H1 (cell line): ENCODE measurements at regions not wholly inside any gene's neighbourhood (a gene's known extent, or its start where the extent isn't known, plus 50 kb on each side); places are given as distances from the start of the nearest gene placed in this dataset.

Experiments used
- CTCF ChIA-PET: fragments of 300-600 bp; sonication (Branson Sonifier 250); formaldehyde crosslinking; loops from one replicate; lab custom pipeline; 2021; ENCODE audit not compliant: partially characterized antibody; lab: Charles Lee
- POLR2A ChIA-PET: fragments of 300-600 bp; sonication (Branson Sonifier 250); formaldehyde crosslinking; loops from one replicate; lab custom pipeline; 2021; ENCODE audit warnings: inconsistent platforms; ENCODE audit not compliant: partially characterized antibody; lab: Charles Lee
- DNase-seq, 2 experiments: peaks; one replicate each; pipeline versions ENCODE4 v3.0.0 to v3.0.0-alpha.2; 2010 to 2022; ENCODE audit warnings: low spot score in 2 of 2, low read depth in 1 of 2, mixed read lengths in 1 of 2
- FAIRE-seq: peaks from 2 replicates; lab custom pipeline; 2011; peaks lifted over from hg19 to GRCh38; lab: Jason Lieb, UNC
- H2AFZ ChIP-seq: 2 replicates; pipeline ENCODE4 v1.8.1; 2012; ENCODE audit warnings: low read length, inconsistent platforms
- H2AK5ac ChIP-seq: 2 replicates; pipeline ENCODE4 v1.6.1; 2013; ENCODE audit warnings: low read depth, low read length
- H2BK120ac ChIP-seq: replicated peaks from 2 replicates; pipeline ENCODE3; 2013; ENCODE audit warnings: low read depth, low read length, inconsistent platforms
- H2BK12ac ChIP-seq: 2 replicates; pipeline ENCODE4 v1.6.1; 2013; ENCODE audit warnings: low read depth, low read length
- H2BK15ac ChIP-seq: 2 replicates; pipeline ENCODE4 v1.6.1; 2013; ENCODE audit warnings: low read length
- H2BK20ac ChIP-seq: 2 replicates; pipeline ENCODE4 v1.6.1; 2013; ENCODE audit warnings: low read length
- H2BK5ac ChIP-seq: 2 replicates; pipeline ENCODE4 v1.6.1; 2013; ENCODE audit warnings: low read depth, low read length
- H3K14ac ChIP-seq: 2 replicates; pipeline ENCODE4 v1.6.1; 2013; ENCODE audit warnings: inconsistent platforms; ENCODE audit not compliant: insufficient read length
- H3K18ac ChIP-seq: 2 replicates; pipeline ENCODE4 v1.6.1; 2013; ENCODE audit warnings: low read length; ENCODE audit errors: extremely low read depth
- H3K23ac ChIP-seq: 2 replicates; pipeline ENCODE4 v1.6.1; 2013; ENCODE audit warnings: inconsistent platforms; ENCODE audit not compliant: insufficient read length
- H3K23me2 ChIP-seq: 2 replicates; pipeline ENCODE4 v1.6.1; 2013; ENCODE audit warnings: low read depth, low read length
- H3K27ac ChIP-seq: 2 replicates; pipeline ENCODE4 v1.6.1; 2011; ENCODE audit warnings: low read depth, low read length, inconsistent platforms
- H3K27me3 ChIP-seq, 4 experiments: replicated peaks in 1 of 4; 1 replicate in 1 of 4; 2 replicates in 3 of 4; pipeline versions ENCODE4 v1.6.1 to v1.8.1; 2011 to 2013; ENCODE audit warnings: low read length in 3 of 4, mild to moderate bottlenecking in 3 of 4, inconsistent platforms in 2 of 4, mixed read lengths in 2 of 4, moderate library complexity in 1 of 4; ENCODE audit not compliant: control insufficient read depth in 3 of 4, insufficient read depth in 3 of 4; ENCODE audit errors: extremely low read depth in 1 of 4
- H3K36me3 ChIP-seq, 4 experiments: 2 replicates each; pipeline versions ENCODE4 v1.6.1 to v1.8.1; 2011 to 2013; ENCODE audit warnings: mild to moderate bottlenecking in 4 of 4, low read length in 3 of 4, moderate library complexity in 2 of 4, control low read depth in 1 of 4, inconsistent platforms in 1 of 4; ENCODE audit not compliant: insufficient read depth in 4 of 4, control insufficient read depth in 2 of 4
- H3K4ac ChIP-seq: replicated peaks from 2 replicates; pipeline ENCODE3; 2013; ENCODE audit warnings: low read length, low read depth, mixed read lengths, inconsistent platforms; ENCODE audit not compliant: insufficient read length
- H3K4me1 ChIP-seq, 4 experiments: replicated peaks in 1 of 4; 1 replicate in 1 of 4; 2 replicates in 3 of 4; pipeline versions ENCODE4 v1.6.1 to v1.8.1; 2011 to 2013; ENCODE audit warnings: low read length in 3 of 4, inconsistent platforms in 2 of 4, mixed read lengths in 1 of 4; ENCODE audit not compliant: insufficient read depth in 4 of 4, control insufficient read depth in 3 of 4
- H3K4me2 ChIP-seq, 2 experiments: 2 replicates each; pipeline versions ENCODE4 v1.6.1 to v1.8.1; 2011 to 2013; ENCODE audit warnings: low read depth in 2 of 2, low read length in 2 of 2, control low read depth in 1 of 2, inconsistent platforms in 1 of 2, mild to moderate bottlenecking in 1 of 2; ENCODE audit not compliant: insufficient read depth in 1 of 2
- H3K4me3 ChIP-seq, 4 experiments: fragments of 200-600, 300-600 bp in 1 of 4; sonication (generic), shearing (Covaris generic), sonication (Bioruptor Twin) in 1 of 4; 2 replicates each; pipeline versions ENCODE4 v1.5.1 to v1.8.1; 2011 to 2016; ENCODE audit warnings: low read length in 4 of 4, low read depth in 3 of 4, control low read depth in 2 of 4, inconsistent platforms in 2 of 4, mild to moderate bottlenecking in 2 of 4, mixed read lengths in 1 of 4, moderate library complexity in 1 of 4; ENCODE audit not compliant: insufficient read depth in 2 of 4; ENCODE audit errors: extremely low read depth in 1 of 4
- H3K56ac ChIP-seq: replicated peaks from 2 replicates; pipeline ENCODE3; 2013; ENCODE audit warnings: low read depth, mild to moderate bottlenecking, mixed read lengths, low read length, inconsistent platforms; ENCODE audit not compliant: insufficient read length
- H3K79me1 ChIP-seq: 2 replicates; pipeline ENCODE4 v1.6.1; 2013; ENCODE audit warnings: low read depth, low read length, control low read depth
- H3K79me2 ChIP-seq, 2 experiments: 2 replicates each; pipeline versions ENCODE4 v1.6.1 to v1.8.1; 2012 to 2013; ENCODE audit warnings: low read length in 2 of 2, mild to moderate bottlenecking in 2 of 2, inconsistent platforms in 1 of 2; ENCODE audit not compliant: insufficient read depth in 2 of 2, control insufficient read depth in 1 of 2
- H3K9ac ChIP-seq, 4 experiments: replicated peaks in 1 of 4; 1 replicate in 1 of 4; 2 replicates in 3 of 4; pipeline versions ENCODE4 v1.6.1 to v1.8.1; 2011 to 2013; ENCODE audit warnings: low read depth in 3 of 4, low read length in 3 of 4, control low read depth in 2 of 4, mild to moderate bottlenecking in 2 of 4, moderate library complexity in 2 of 4, inconsistent platforms in 1 of 4; ENCODE audit errors: extremely low read depth in 1 of 4
- H3K9me3 ChIP-seq, 2 experiments: 2 replicates each; pipeline versions ENCODE4 v1.6.1 to v1.8.1; 2012 to 2013; ENCODE audit warnings: mild to moderate bottlenecking in 2 of 2, moderate library complexity in 2 of 2, control low read depth in 1 of 2, inconsistent platforms in 1 of 2, low read depth in 1 of 2, low read length in 1 of 2, mixed read lengths in 1 of 2; ENCODE audit not compliant: insufficient read depth in 2 of 2
- H4K20me1 ChIP-seq, 2 experiments: replicated peaks in 1 of 2; 2 replicates each; pipeline versions ENCODE3 to v1.8.1; 2011 to 2013; ENCODE audit warnings: inconsistent platforms in 2 of 2, low read length in 2 of 2, mild to moderate bottlenecking in 1 of 2; ENCODE audit not compliant: insufficient read depth in 2 of 2, control insufficient read depth in 1 of 2
- H4K5ac ChIP-seq: 2 replicates; pipeline ENCODE4 v1.6.1; 2013; ENCODE audit warnings: low read length, low read depth, mixed read lengths, inconsistent platforms; ENCODE audit not compliant: insufficient read length
- H4K8ac ChIP-seq: 2 replicates; pipeline ENCODE4 v1.8.0; 2013; ENCODE audit warnings: mild to moderate bottlenecking, moderate library complexity, low read length, inconsistent platforms; ENCODE audit not compliant: insufficient read depth; ENCODE audit errors: extremely low read depth
- H4K91ac ChIP-seq: replicated peaks from 2 replicates; pipeline ENCODE3; 2013; ENCODE audit warnings: low read length, mixed read lengths, inconsistent platforms; ENCODE audit not compliant: insufficient read length
- CBX5 ChIP-seq: fragments of 300-800, 300-1000 bp; sonication (generic); IDR thresholded peaks from 2 replicates; pipeline ENCODE4 v1.7.1; 2016; ENCODE audit warnings: antibody characterized with exemption, low read length, low read depth
- EGR1 ChIP-seq: IDR thresholded peaks from 2 replicates; pipeline ENCODE4 v1.6.1; 2011; ENCODE audit warnings: low read depth, low read length, borderline replicate concordance
- GABPA ChIP-seq: IDR thresholded peaks from 2 replicates; pipeline ENCODE4 v1.6.1; 2011; ENCODE audit warnings: mild to moderate bottlenecking, low read length, moderate library complexity, borderline replicate concordance; ENCODE audit not compliant: insufficient read depth
- JUN ChIP-seq: IDR thresholded peaks from 2 replicates; pipeline ENCODE4 v1.6.1; 2011; ENCODE audit warnings: low read depth, mild to moderate bottlenecking, improper control_type of control experiment, low read length
- JUND ChIP-seq: IDR thresholded peaks from 2 replicates; pipeline ENCODE4 v1.6.1; 2011; ENCODE audit warnings: mild to moderate bottlenecking, improper control_type of control experiment, low read length
- KDM4A ChIP-seq: IDR thresholded peaks from one replicate; pipeline ENCODE4 v1.7.1; 2012; ENCODE audit warnings: low read depth, mild to moderate bottlenecking, moderate library complexity, low read length, inconsistent platforms; ENCODE audit not compliant: severe bottlenecking
- MAFK ChIP-seq: IDR thresholded peaks from 2 replicates; pipeline ENCODE4 v1.6.1; 2012; ENCODE audit warnings: low read depth, mild to moderate bottlenecking, improper control_type of control experiment, low read length
- NANOG ChIP-seq: IDR thresholded peaks from 2 replicates; pipeline ENCODE4 v1.6.1; 2011; ENCODE audit warnings: low read length, low read depth, mild to moderate bottlenecking, inconsistent platforms; ENCODE audit not compliant: insufficient read depth, poor library complexity, severe bottlenecking
- NRF1 ChIP-seq: IDR thresholded peaks from 2 replicates; pipeline ENCODE4 v1.6.1; 2011; ENCODE audit warnings: mild to moderate bottlenecking, low read depth, low read length, improper control_type of control experiment
- RFX5 ChIP-seq: IDR thresholded peaks from 2 replicates; pipeline ENCODE4 v1.6.1; 2011; ENCODE audit warnings: low read depth, low read length, improper control_type of control experiment, borderline replicate concordance
- SIX5 ChIP-seq: IDR thresholded peaks from 2 replicates; pipeline ENCODE4 v1.6.1; 2011; ENCODE audit warnings: mild to moderate bottlenecking, low read depth, low read length
- SP1 ChIP-seq: IDR thresholded peaks from 2 replicates; pipeline ENCODE4 v1.6.1; 2011; ENCODE audit warnings: low read depth, low read length
- SP2 ChIP-seq: IDR thresholded peaks from 2 replicates; pipeline ENCODE4 v1.6.1; 2012; ENCODE audit warnings: mild to moderate bottlenecking, low read length, inconsistent platforms
- SUZ12 ChIP-seq: fragments of 200-600 bp; sonication (generic); IDR thresholded peaks from 2 replicates; pipeline ENCODE4 v1.6.1; 2012; ENCODE audit warnings: mild to moderate bottlenecking, inconsistent platforms, low read length, moderate library complexity, mixed read lengths
- WGBS, 2 experiments: shearing (Covaris generic) in 1 of 2; methylation state at CpG; one replicate each; pipeline versions ENCODE4 v1.1.6 to v1.1.7; 2013 to 2015; ENCODE audit warnings: low lambda C conversion rate in 2 of 2, mixed read lengths in 2 of 2, inconsistent platforms in 1 of 2, low coverage in 1 of 2, missing lambda C conversion rate in 1 of 2; ENCODE audit not compliant: insufficient replicate concordance in 2 of 2, insufficient coverage in 1 of 2, insufficient read length in 1 of 2; ENCODE audit errors: extremely low coverage in 1 of 2, missing lambda C conversion rate in 1 of 2; 5-methylcytosine and 5-hydroxymethylcytosine counted together

DNA sequence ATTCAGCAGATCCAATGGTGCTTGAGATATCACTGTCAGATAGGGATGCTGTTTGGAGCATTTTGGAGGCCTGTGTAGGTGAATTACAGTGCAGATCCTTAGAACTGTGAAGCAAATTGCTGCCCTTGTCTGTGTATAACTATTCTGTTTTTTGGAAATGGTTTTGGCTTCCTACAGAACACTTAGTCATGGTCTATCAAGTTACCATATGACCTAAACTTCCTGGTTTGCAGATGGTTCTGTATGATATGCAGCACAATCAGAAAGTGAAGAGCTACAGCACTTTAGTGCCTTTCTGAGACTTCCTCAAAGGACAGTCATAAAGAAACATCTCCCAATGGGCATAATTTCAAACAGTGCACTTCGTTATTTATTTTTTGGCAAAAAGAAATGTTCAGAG is 688.6 kb downstream of the SH3BGRL start:
- Histone ChIP-seq H3K4me2 (no peak overlapping the region), H3K23ac (no peak overlapping the region), H3K23me2 (no peaks in the 10 kb centered on the region), H2BK20ac (no peak overlapping the region), H3K18ac (no peak overlapping the region), H3K79me1 (no peaks in the 10 kb centered on the region), H3K9me3 (no peaks in the 10 kb centered on the region; a peak in 1 of 4 replicates), H2AFZ (no peak overlapping the region), H2AK5ac (no peak overlapping the region), H3K27me3 (no peaks in the 10 kb centered on the region), H3K36me3 (no peaks in the 10 kb centered on the region), H2BK12ac (no peak overlapping the region), H3K4ac (no peak overlapping the region), H2BK5ac (no peak overlapping the region), H3K56ac (no peak overlapping the region), H3K14ac (no peak overlapping the region), H3K79me2 (no peaks in the 10 kb centered on the region), H3K4me3 (no peak overlapping the region), H3K4me1 (no peaks in the 10 kb centered on the region), H4K8ac (no peak overlapping the region), H3K9ac (no peak overlapping the region), H4K91ac (no peak overlapping the region), H4K20me1 (no peaks in the 10 kb centered on the region), H3K27ac (no peak overlapping the region), H2BK120ac (no peak overlapping the region), H2BK15ac (no peak overlapping the region), H4K5ac (no peak overlapping the region)
- ChIA-PET CTCF (no interaction called here), POLR2A (no interaction called here)
- FAIRE-seq (no peak), DNase-seq (no peak)
- no CpG with 5 or more reads among the region's 1 CpG for WGBS, 2 experiments
- TF ChIP-seq MAFK (no peak), SP2 (no peak), JUN (no peak), CBX5 (no peak), RFX5 (no peak), EGR1 (no peak), GABPA (no peak), SP1 (no peak), NRF1 (no peak), NANOG (no peak), SIX5 (no peak), KDM4A (no peak), SUZ12 (no peak), JUND (no peak)
